Panc1 (cell line): ENCODE measurements at regions not wholly inside any gene's neighbourhood (a gene's known extent, or its start where the extent isn't known, plus 50 kb on each side); places are given as distances from the start of the nearest gene placed in this dataset.

Source experiments
- ATAC-seq: fragments of 200-7000 bp; cut with Tn5 transposase; 2 replicates; pipeline ENCODE4 v1.9.1; 2020; ENCODE audit warnings: mild to moderate bottlenecking, moderate library complexity
- BruUV-seq: library from RNA; stranded (reverse); fragments of 400-500 nt; replicated peaks from 2 replicates; lab custom pipeline; 2021; lab: Mats Ljungman, UMichigan
- CTCF ChIA-PET: fragments of 300-600 bp; sonication (Branson Sonifier 250); formaldehyde crosslinking; loops from one replicate; lab custom pipeline; 2022; ENCODE audit warnings: antibody characterized with exemption; lab: Charles Lee
- POLR2A ChIA-PET: fragments of 300-600 bp; sonication (Branson Sonifier 250); formaldehyde crosslinking; loops from one replicate; lab custom pipeline; 2022; ENCODE audit warnings: antibody characterized with exemption; lab: Charles Lee
- DNase-seq: peaks from one replicate; pipeline ENCODE4 v3.0.0-alpha.2; 2010; ENCODE audit warnings: low read depth, low spot score
- H3K27ac ChIP-seq: 2 replicates; pipeline ENCODE4 v1.5.1; 2011; ENCODE audit warnings: mild to moderate bottlenecking, low read length, inconsistent platforms
- H3K27me3 ChIP-seq: fragments of 200-500 bp; sonication (Bioruptor generic); 2 replicates; pipeline ENCODE4 v1.6.0; 2014; ENCODE audit warnings: low read length, inconsistent platforms; ENCODE audit not compliant: control insufficient read depth, insufficient read depth
- H3K36me3 ChIP-seq: fragments of 200-500 bp; sonication (Bioruptor generic); 2 replicates; pipeline ENCODE4 v1.5.1; 2014; ENCODE audit warnings: inconsistent platforms, mild to moderate bottlenecking, low read length, moderate library complexity; ENCODE audit not compliant: control insufficient read depth, insufficient read depth
- H3K4me1 ChIP-seq: 2 replicates; pipeline ENCODE4 v1.5.1; 2011; ENCODE audit warnings: inconsistent platforms, mild to moderate bottlenecking, low read length, moderate library complexity; ENCODE audit not compliant: control insufficient read depth, insufficient read depth
- H3K4me3 ChIP-seq, 2 experiments: 2 replicates each; pipeline ENCODE4 v1.5.1; 2011 to 2012; ENCODE audit warnings: low read depth in 2 of 2, low read length in 2 of 2, mild to moderate bottlenecking in 2 of 2, inconsistent platforms in 1 of 2, moderate library complexity in 1 of 2
- H3K9me3 ChIP-seq: fragments of 200-500 bp; sonication (Bioruptor generic); 2 replicates; pipeline ENCODE4 v1.5.1; 2014; ENCODE audit warnings: low read depth, mild to moderate bottlenecking, inconsistent platforms, low read length, moderate library complexity; ENCODE audit not compliant: control insufficient read depth, insufficient read depth
- CTCF ChIP-seq: fragments of 450-650 bp; IDR thresholded peaks from 2 replicates; pipeline ENCODE4 v1.5.1; 2017; ENCODE audit warnings: mild to moderate bottlenecking
- POLR2AphosphoS5 ChIP-seq: IDR thresholded peaks from 2 replicates; pipeline ENCODE4 v1.6.1; 2012; ENCODE audit warnings: mild to moderate bottlenecking, low read depth, low read length, moderate library complexity
- SIN3A ChIP-seq: IDR thresholded peaks from 2 replicates; pipeline ENCODE4 v1.6.1; 2012; ENCODE audit warnings: low read depth, mild to moderate bottlenecking, low read length, moderate library complexity, borderline replicate concordance; ENCODE audit not compliant: insufficient read depth
- TCF7L2 ChIP-seq: IDR thresholded peaks from 2 replicates; pipeline ENCODE4 v1.6.1; 2011; ENCODE audit warnings: mild to moderate bottlenecking, low read depth, low read length, inconsistent platforms
- in situ Hi-C: cut with HindIII; loops from 2 replicates; pipeline ENCODE4 v1.10.0; 2016; ENCODE audit warnings: low sequenced_read_pairs, low pct_unique_long_range_greater_than_20kb
- intact Hi-C: fragments of 100-400 bp; cut with micrococcal nuclease; formaldehyde crosslinking; loops from one replicate; pipeline ENCODE4 v1.10.0; 2022; ENCODE audit not compliant: unreplicated experiment
- TF ChIP-seq, protein P1 (sequence below), 2 experiments: IDR thresholded peaks; 2 replicates each; pipeline ENCODE4 v1.6.1; 2011 to 2012; ENCODE audit warnings: low read depth in 2 of 2, control low read depth in 1 of 2, low read length in 1 of 2, mild to moderate bottlenecking in 1 of 2, moderate library complexity in 1 of 2; ENCODE audit not compliant: insufficient read depth in 1 of 2

DNA sequence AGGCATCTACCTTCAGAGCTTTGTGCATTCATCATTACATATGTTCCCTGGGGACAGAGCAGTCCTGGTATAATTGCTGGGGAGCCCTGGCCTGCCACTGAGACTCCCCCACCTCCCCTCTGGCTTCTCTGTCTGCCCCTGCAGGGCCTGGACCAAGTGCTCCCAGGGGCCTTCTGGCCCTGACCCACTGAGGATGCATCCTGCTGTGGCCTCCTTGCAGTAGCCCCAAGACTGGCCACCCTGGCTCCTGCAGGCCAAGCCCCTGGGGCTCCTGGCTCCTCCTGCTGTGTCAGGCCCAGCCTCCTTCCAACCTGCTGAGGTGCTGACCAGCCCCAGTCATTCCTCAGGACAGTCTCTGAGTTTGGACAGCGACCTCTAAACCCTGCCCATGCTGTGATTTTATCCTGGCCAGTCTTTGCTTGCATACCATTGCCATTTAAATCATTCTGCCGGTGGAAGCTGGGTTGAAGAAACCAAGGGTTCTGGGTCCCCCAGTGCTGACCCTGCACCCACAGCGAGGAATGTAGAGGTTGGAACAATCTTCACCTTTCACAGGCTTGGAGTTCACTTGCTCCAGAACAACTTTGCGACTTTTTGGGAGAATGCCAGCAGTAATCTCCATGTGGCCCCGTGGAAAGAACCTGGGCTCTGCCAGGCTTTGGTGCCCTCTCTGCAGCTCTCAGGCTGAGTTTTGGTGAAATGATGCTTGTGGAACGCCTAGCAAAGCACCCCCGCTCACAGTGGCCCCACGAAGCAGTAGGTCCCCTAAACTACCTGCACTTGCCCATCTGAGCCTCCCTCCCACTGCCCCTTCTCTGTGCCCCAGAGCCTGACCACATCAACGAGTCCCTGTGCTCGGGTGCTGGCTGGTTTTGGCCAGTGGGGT is 167.3 kb upstream of the GLI2 start:
- ATAC-seq (no peak), DNase-seq (no peak)
- TF ChIP-seq, protein P1, sequence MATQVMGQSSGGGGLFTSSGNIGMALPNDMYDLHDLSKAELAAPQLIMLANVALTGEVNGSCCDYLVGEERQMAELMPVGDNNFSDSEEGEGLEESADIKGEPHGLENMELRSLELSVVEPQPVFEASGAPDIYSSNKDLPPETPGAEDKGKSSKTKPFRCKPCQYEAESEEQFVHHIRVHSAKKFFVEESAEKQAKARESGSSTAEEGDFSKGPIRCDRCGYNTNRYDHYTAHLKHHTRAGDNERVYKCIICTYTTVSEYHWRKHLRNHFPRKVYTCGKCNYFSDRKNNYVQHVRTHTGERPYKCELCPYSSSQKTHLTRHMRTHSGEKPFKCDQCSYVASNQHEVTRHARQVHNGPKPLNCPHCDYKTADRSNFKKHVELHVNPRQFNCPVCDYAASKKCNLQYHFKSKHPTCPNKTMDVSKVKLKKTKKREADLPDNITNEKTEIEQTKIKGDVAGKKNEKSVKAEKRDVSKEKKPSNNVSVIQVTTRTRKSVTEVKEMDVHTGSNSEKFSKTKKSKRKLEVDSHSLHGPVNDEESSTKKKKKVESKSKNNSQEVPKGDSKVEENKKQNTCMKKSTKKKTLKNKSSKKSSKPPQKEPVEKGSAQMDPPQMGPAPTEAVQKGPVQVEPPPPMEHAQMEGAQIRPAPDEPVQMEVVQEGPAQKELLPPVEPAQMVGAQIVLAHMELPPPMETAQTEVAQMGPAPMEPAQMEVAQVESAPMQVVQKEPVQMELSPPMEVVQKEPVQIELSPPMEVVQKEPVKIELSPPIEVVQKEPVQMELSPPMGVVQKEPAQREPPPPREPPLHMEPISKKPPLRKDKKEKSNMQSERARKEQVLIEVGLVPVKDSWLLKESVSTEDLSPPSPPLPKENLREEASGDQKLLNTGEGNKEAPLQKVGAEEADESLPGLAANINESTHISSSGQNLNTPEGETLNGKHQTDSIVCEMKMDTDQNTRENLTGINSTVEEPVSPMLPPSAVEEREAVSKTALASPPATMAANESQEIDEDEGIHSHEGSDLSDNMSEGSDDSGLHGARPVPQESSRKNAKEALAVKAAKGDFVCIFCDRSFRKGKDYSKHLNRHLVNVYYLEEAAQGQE (IDR thresholded peaks at IDR 0.05; ENCODE audit: insufficient read depth in 1 of 2, low read depth in 2 of 2, low read length in 1 of 2), result 0 out of 4 replicates have a peak, but pooled peaks of 1 of the 2 experiments have one; percentile 19
- no peak for TF ChIP-seq SIN3A
- H3K4me1 ChIP-seq, result peaks cover 8% of the 10 kb centered on the region
- ChIA-PET CTCF (no interaction called here), POLR2A (no interaction called here)
- no peaks in the 10 kb centered on the region for H3K36me3 ChIP-seq
- no peaks in the 10 kb centered on the region for H3K27me3 ChIP-seq
- no peak overlapping the region for H3K27ac ChIP-seq
- in situ Hi-C loops (no loop called here), intact Hi-C loops (no loop called here)
- no peaks in the 10 kb centered on the region for H3K9me3 ChIP-seq
- BruUV-seq, result no TSS peak
- no peak overlapping the region for H3K4me3 ChIP-seq

DNA sequence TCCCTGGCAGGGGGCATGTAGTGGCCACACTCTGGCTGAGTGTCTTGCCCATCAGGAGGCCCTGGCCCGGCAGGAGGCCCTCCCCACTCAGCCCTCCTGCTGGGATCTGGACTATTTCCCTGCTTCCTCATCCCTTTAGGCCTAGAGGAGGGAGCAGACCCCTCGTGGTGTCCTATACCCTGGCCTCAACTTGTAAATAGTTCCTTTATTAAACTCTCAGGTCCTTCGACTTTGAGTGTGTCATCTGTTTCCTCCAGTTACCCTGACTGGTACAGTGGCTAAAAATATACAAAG is 166.7 kb upstream of the GLI2 start:
- DNase-seq (no peak), ATAC-seq (no peak)
- ChIA-PET CTCF (no interaction called here), POLR2A (no interaction called here)
- BruUV-seq, result no TSS peak
- peaks cover 8% of the 10 kb centered on the region for H3K4me1 ChIP-seq
- H3K36me3 ChIP-seq, result no peaks in the 10 kb centered on the region
- in situ Hi-C loops (no loop called here), intact Hi-C loops (no loop called here)
- H3K27ac ChIP-seq, result no peak overlapping the region
- no peaks in the 10 kb centered on the region for H3K27me3 ChIP-seq
- TF ChIP-seq SIN3A, result no peak
- no peak for TF ChIP-seq CTCF
- no peak for TF ChIP-seq TCF7L2
- TF ChIP-seq, protein P1 (IDR thresholded peaks at IDR 0.05; ENCODE audit: insufficient read depth in 1 of 2, low read depth in 2 of 2, low read length in 1 of 2), result no peak
- no peak for TF ChIP-seq POLR2AphosphoS5
- H3K4me3 ChIP-seq, result no peak overlapping the region
- H3K9me3 ChIP-seq, result no peaks in the 10 kb centered on the region
